GM19023 (cell line): ENCODE measurements at regions not wholly inside any gene's neighbourhood (a gene's known extent, or its start where the extent isn't known, plus 50 kb on each side); places are given as distances from the start of the nearest gene placed in this dataset.
"Not testable (repeated sequence)": the region's sequence is repeated elsewhere in the genome, so short reads cannot be mapped to it uniquely, and the experiment has no call there.

Experiments used
- ATAC-seq: cut with Tn5 transposase; IDR thresholded peaks from one replicate; pipeline ENCODE4 v1.9.1; 2021; ENCODE audit warnings: mild to moderate bottlenecking, moderate library complexity; ENCODE audit not compliant: unreplicated experiment

DNA sequence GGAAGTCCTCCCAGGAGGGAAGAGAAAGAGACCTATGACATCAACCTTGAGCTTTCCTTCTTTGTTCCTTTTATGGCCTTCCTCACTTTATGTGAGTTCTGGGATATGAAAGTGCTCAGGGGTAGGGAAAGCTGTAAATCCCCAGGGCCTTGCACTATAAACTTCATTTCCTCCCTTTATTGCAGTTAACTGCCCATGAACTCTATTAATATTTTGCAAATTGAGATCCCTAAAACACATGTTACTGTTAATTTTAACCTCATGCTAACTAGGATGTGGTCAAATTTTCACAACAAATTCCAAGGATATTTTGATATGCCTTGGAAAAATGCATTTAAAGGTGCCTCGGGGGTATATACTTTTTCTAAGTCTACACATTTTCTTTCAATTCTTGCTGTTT is 359.9 kb downstream of the OSR1 start:
- no peak for ATAC-seq

- ATAC-seq: no peak
Observed at GRCh38 chr2:18993756-18994338, 364.6 kb downstream of the OSR1 start.

GRCh38 chr2:18991177-18992168 is 366.9 kb downstream of the OSR1 start:
- no peak for ATAC-seq

DNA sequence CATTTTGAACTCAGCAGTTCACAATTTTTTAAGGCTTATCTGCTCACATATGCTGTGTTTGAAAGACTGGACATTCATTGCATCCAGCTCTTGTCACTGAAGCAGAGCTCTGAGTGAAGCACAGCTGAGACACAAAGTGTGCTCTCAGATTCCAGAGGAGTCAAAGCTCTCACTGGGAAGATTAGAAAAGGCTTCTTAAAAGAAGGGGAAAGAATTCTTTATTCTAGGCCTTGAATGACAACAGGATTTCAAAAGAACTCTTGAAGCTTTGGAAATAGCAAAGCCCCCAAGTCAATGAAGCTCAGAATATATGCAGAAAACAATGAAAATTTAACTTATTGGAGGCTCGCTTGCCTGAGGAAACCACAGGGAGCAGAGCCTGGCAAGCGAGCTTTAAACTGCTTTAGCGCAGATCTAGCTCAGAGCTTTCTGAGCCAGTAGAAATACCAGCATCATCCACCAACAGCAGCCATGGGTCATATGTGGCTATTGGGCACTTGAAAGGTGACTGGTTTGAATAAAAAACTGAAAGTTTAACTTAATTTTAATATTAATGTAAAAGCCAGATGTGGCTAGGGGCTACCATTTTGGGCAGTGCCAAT is 369.7 kb downstream of the OSR1 start:
- no peak for ATAC-seq

DNA sequence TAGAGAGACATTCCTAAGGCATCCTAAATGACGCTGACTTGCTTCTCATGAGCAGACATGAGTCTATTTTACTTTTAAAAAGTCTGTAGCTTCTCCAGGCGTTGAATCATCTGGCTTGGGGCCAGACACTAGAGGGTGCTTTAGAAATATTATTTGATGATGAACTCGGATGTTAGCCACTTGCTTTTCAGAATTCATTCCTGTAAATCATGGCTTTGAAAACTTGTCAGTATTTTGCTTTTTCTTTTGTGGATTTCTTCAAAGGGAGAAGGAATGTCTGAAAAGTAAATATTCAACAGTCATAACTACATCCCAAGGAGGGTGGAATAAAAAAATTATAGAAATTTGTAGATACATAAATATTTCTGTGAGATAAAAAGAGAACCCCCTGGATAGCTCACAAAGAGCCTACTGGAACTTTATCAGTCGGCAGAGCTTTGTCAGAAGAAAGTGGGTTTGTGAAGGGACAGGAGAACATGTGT is 370.8 kb downstream of the OSR1 start:
- no peak for ATAC-seq

DNA sequence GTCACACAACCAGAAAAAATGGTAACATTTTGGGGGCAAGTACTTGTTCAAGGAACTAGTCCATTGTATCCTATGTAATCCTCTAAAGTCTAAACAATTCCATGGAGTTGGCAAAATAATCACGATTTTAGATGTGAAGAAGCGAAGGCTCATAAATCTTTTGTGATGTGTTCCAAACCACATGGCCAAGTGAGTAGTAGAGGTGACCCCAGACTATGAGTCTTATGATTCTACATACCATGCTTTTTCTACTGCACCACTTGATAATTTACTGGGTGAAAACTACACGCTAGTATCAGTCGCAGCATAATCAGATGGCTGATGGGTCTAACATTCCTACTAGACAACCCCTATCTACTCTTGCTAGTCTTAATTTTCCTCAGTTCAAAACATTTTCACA is 371.4 kb downstream of the OSR1 start:
- no peak for ATAC-seq

DNA sequence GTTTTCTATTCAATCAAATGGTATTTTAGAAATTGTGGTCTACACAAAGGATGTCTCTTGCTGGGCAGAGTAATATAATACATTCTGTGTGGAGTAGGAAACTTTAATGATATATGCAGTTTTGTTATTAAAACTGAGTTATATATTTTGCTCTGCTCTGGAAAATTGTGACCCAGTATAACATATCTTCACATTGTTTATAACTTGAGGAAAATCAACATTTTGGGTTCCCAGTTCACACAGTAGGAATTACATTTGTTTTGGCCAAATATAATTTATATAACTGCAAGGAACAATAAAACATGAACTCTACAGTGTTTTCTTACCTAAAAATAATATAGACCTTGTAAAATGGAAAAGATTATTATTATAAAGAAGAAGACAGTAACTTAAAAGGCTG is 372.4 kb downstream of the OSR1 start:
- no peak for ATAC-seq

DNA sequence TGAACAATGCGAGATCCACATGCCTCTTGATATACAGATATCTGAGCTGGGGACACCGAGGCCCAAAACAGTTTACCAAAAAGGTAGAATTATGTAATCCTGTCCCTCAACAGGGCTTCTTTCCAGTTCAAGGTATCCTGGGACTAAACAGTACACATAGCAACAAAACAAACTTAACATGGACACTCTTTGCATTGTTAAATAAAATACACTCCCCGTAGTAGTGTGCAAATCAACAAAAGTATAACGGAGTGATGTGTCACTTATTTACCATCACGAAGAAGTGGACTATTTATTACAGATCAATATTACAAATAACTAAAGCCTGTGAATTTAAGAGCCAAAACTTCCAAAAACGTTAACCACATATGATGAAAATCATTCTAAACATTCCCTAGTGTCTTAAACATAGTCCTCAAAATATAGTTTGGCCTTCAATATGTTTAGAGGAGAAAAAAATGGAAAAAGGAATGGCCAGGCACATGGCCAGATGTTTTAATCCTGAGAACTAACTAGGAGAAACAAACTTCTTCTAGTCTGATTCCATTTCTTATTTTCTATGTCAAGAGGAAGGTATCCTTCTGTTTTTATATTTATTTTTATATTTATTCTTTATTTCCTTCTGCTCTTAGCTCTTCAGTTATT is 377.5 kb downstream of the OSR1 start:
- no peak for ATAC-seq

- no peak for ATAC-seq
Observed at GRCh38 chr2:18980104-18980785, 378.2 kb downstream of the OSR1 start.

DNA sequence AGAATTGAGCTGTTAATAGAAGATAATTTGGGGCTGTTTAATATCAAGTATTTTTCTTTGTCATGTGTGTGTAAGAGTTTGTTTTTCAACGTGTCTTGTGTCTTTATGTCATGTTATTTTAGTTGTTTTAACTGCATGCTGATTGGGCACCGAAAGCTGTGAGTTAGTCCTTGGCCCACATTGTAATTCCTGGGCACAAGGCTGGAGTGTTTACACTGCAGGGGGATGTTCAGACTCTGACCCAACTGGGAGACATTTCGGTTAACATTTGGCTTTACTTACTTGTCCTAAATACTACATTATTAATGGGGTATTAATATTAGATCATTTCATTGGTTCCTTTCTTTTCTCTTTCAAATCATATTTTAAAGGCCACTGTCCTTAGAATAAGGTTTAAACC is 381.0 kb downstream of the OSR1 start:
- no peak for ATAC-seq

DNA sequence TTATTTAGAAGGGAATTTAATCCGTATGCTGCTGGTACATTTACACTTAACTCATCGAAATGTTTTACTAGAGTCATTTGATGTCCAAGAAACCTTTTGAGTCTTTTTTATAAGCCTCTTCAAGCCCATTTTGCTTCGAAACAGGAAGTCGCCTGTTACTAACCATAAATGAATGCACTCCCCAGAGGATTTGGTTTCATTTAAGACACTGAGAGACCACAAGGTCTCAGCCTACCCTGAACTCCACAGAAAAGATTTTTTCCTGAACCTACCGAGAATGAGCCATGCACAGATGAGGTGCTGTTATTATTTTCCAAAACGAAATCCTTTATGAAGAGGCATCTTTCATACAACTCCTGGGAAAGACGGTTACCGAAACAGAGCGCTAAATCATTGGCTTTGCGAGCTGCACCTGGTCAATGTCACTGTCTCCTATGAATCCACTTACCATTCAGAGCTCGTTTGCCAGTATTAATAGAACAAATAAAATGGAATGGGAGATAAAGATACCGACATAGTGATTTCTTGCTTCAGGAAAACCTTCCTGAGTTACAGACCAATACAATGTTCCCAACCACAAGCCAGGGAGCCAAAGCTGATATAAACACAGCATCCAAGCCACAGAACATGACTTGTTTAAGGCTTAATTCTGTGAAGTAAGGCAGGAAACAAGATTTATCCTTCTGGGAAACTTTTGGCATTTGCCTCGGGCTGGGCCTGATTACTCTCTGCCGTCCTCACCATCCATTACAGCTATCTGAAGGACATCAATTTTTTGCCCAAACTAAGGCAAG is 382.1 kb downstream of the OSR1 start:
- no peak for ATAC-seq

DNA sequence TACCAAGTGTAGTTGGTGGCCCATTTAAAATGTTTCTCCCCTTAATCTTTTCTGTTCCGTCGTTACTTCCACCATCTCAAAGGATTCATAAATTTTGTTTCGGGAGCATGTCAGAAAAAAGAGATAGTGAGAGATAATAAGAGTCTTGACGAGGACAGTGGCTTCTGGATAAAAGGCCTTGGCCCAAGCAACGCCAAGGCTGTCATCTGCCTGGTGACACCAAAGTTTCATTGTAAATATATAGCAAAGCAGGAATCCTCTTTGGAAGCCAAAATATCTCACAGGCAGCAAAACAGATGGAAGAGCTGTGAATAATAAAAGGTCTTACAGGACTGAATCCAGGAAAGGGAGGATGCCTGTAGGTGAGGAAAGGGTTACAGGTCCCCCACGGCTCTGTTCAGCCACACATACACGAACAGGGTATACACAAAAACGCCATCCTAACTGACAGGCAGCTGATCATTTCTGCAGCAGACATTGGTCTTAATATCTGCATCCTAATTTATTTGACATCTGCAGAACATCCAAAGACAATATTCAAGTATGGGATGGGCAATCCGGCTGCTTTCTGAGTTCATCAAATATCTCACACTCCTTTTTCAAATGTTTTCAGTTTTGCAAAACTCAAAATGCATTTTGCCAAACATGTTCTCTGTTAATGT is 382.8 kb downstream of the OSR1 start:
- ATAC-seq: no peak

- no peak for ATAC-seq
Observed at GRCh38 chr2:18971628-18972027, 382.3 kb upstream of the NT5C1B start.

DNA sequence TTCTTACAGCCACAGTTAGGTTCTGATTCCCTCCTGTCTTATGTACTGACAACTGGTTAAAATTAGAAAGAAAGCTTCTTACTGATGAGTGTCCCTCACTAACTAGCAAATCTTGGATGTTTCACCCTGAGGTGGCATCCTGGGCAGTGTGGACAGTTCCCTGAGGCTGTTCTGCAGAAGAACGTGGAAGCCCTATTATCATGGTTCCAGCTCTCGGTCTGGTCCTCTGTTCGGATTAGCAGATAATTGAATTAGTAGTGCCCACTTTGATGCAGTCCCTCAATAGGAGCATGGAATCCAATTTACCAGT is 381.7 kb upstream of the NT5C1B start:
- no peak for ATAC-seq

- ATAC-seq: no peak
Observed at GRCh38 chr2:18966131-18966530, 376.8 kb upstream of the NT5C1B start.

GRCh38 chr2:18963739-18964256 is 374.4 kb upstream of the NT5C1B start:
- ATAC-seq: not testable (repeated sequence)

DNA sequence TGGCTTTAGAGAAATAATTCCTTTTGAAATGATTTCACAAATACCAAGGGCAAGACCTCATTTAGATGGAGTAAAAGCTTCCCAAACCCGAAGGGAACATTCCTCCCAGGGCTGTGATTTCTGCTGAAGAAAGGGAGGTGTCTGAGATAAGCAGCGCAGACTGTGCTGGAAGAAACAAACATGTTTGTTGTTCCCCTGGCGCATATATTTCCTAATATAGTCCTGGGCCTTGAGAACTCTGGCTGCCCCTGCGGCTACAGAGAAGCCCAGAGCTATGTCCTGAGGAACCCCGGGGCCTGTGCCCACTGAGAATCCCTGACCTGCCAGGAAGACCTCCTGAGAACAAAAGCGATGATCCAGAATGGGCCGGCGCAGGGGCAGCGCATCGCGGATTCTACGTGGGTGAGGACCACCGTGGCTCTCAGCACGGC is 372.6 kb upstream of the NT5C1B start:
- no peak for ATAC-seq

GRCh38 chr2:18959952-18960717 is 370.8 kb upstream of the NT5C1B start:
- ATAC-seq: no peak

DNA sequence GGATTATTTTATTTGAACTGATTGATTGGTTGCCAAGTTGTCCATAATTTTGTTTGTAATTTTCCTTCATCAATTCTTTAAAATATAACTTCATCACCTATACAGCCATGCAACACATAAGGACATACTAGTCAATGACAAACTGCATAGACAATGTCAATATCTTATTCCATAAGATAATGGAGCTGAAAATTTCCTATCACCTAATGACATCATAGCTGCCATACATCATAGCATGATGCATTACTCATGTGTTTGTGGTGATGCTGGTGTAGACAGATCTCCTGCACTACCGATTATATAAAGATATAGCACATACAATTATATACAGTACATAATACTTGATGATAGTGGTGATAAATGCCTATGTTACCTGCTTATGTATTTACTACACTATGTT is 369.8 kb upstream of the NT5C1B start:
- no peak for ATAC-seq
